ENCODE measurements at regions not wholly inside any gene's neighbourhood (a gene's known extent, or its start where the extent isn't known, plus 50 kb on each side); places are given as distances from the start of the nearest gene placed in this dataset.

- TF ChIP-seq RFX5 (IDR thresholded peaks at IDR 0.05) = no peak
- no peak for TF ChIP-seq CTCF (IDR thresholded peaks at IDR 0.05)
- TF ChIP-seq POLR2A (IDR thresholded peaks at IDR 0.05; ENCODE audit: low read length) = no peak
- TF ChIP-seq TFCP2L1 (CRISPR knock-in tag; IDR thresholded peaks at IDR 0.05) = no peak
- no peak for TF ChIP-seq MAX (IDR thresholded peaks at IDR 0.05)
- TF ChIP-seq HES2 (IDR thresholded peaks at IDR 0.05) = no peak
- TF ChIP-seq FOSL2 (IDR thresholded peaks at IDR 0.05) = no peak
- TF ChIP-seq FOSL2 (CRISPR knock-in tag; IDR thresholded peaks at IDR 0.05) = no peak
- no peak for TF ChIP-seq BCL3 (IDR thresholded peaks at IDR 0.05)
- no peak for TF ChIP-seq HMGXB4 (CRISPR knock-in tag; IDR thresholded peaks at IDR 0.05; ENCODE audit: borderline replicate concordance)
- TF ChIP-seq CEBPB (IDR thresholded peaks at IDR 0.05) = no peak
- no peak for TF ChIP-seq USF2 (IDR thresholded peaks at IDR 0.05)
- no peak for TF ChIP-seq JUN (IDR thresholded peaks at IDR 0.05)
- no peak for TF ChIP-seq PBX3 (IDR thresholded peaks at IDR 0.05)
- no peak for TF ChIP-seq EP300 (IDR thresholded peaks at IDR 0.05)
Measured at GRCh38 chr6:56755040-56755439, 112.4 kb upstream of the DST start.
